HEK293 (cell line): ENCODE measurements at regions not wholly inside any gene's neighbourhood (a gene's known extent, or its start where the extent isn't known, plus 50 kb on each side); places are given as distances from the start of the nearest gene placed in this dataset.

Source experiments
- CTCF ChIA-PET: fragments of 350-600 bp; formaldehyde crosslinking; extraction: SDS; loops from one replicate; lab custom pipeline; 2021; ENCODE audit warnings: antibody characterized with exemption; lab: Yijun Ruan, JAX
- POLR2A ChIA-PET: fragments of 300-600 bp; formaldehyde crosslinking; extraction: SDS; loops from one replicate; lab custom pipeline; 2020; ENCODE audit warnings: antibody characterized with exemption, inconsistent platforms; lab: Yijun Ruan, JAX
- H3K27ac ChIP-seq: fragments of 200-500 bp; sonication (Bioruptor generic); 2 replicates; pipeline ENCODE4 v1.5.1; 2014; ENCODE audit warnings: low read depth, low read length, control low read depth, inconsistent platforms; ENCODE audit errors: extremely low read depth
- H3K36me3 ChIP-seq, 2 experiments: fragments of 200-500 bp in 1 of 2; sonication (Bioruptor generic) in 1 of 2; 1 replicate in 1 of 2; 2 replicates in 1 of 2; pipeline ENCODE4 v1.5.1; 2014 to 2017; ENCODE audit warnings: inconsistent platforms in 2 of 2, low read length in 2 of 2; ENCODE audit not compliant: control insufficient read depth in 2 of 2, insufficient read depth in 1 of 2
- H3K4me1 ChIP-seq: fragments of 200-500 bp; sonication (Bioruptor generic); 2 replicates; pipeline ENCODE4 v1.5.1; 2014; ENCODE audit warnings: mild to moderate bottlenecking, low read length, inconsistent platforms; ENCODE audit not compliant: control insufficient read depth, insufficient read depth
- H3K4me3 ChIP-seq: 2 replicates; pipeline ENCODE4 v1.5.1; 2011; ENCODE audit warnings: low read depth, mild to moderate bottlenecking, control low read depth, low read length, moderate library complexity
- H3K9me3 ChIP-seq: fragments of 200-500 bp; sonication (Bioruptor generic); 2 replicates; pipeline ENCODE4 v1.5.1; 2014; ENCODE audit warnings: low read depth, low read length, inconsistent platforms; ENCODE audit not compliant: control insufficient read depth, insufficient read depth
- EGR2 ChIP-seq: fragments of 450-650 bp; formaldehyde crosslinking; IDR thresholded peaks from 2 replicates; pipeline ENCODE4 v1.5.1; 2016; ENCODE audit warnings: low read depth, missing biosample characterization, missing genetic modification characterization
- GLIS1 ChIP-seq: fragments of 450-650 bp; formaldehyde crosslinking; IDR thresholded peaks from 2 replicates; pipeline ENCODE4 v1.5.1; 2016; ENCODE audit warnings: missing biosample characterization, missing genetic modification characterization
- KLF16 ChIP-seq: fragments of 450-650 bp; formaldehyde crosslinking; IDR thresholded peaks from 2 replicates; pipeline ENCODE4 v1.5.1; 2017; ENCODE audit warnings: missing biosample characterization, missing genetic modification characterization
- OSR2 ChIP-seq: fragments of 450-650 bp; formaldehyde crosslinking; IDR thresholded peaks from 2 replicates; pipeline ENCODE4 v1.5.1; 2016; ENCODE audit warnings: missing biosample characterization, missing genetic modification characterization
- SCRT2 ChIP-seq: fragments of 450-650 bp; formaldehyde crosslinking; IDR thresholded peaks from 2 replicates; pipeline ENCODE4 v1.5.1; 2016; ENCODE audit warnings: missing biosample characterization, missing genetic modification characterization
- SP7 ChIP-seq: fragments of 450-650 bp; formaldehyde crosslinking; IDR thresholded peaks from 2 replicates; pipeline ENCODE4 v1.5.1; 2016; ENCODE audit warnings: missing biosample characterization, missing genetic modification characterization
- YY2 ChIP-seq: fragments of 450-650 bp; formaldehyde crosslinking; IDR thresholded peaks from 2 replicates; pipeline ENCODE4 v1.5.1; 2016; ENCODE audit warnings: missing biosample characterization, missing genetic modification characterization
- ZBTB17 ChIP-seq: fragments of 450-650 bp; formaldehyde crosslinking; IDR thresholded peaks from 2 replicates; pipeline ENCODE4 v1.5.1; 2016; ENCODE audit warnings: missing biosample characterization, missing genetic modification characterization
- ZBTB21 ChIP-seq: fragments of 450-650 bp; formaldehyde crosslinking; IDR thresholded peaks from 2 replicates; pipeline ENCODE4 v1.5.1; 2017; ENCODE audit warnings: missing biosample characterization, missing genetic modification characterization
- ZEB2 ChIP-seq: fragments of 450-650 bp; formaldehyde crosslinking; IDR thresholded peaks from 2 replicates; pipeline ENCODE4 v1.5.1; 2016; ENCODE audit warnings: missing biosample characterization, missing genetic modification characterization
- ZFHX2 ChIP-seq: fragments of 450-650 bp; formaldehyde crosslinking; conservative IDR thresholded peaks from 2 replicates; pipeline ENCODE4 v1.5.1; 2016; ENCODE audit warnings: missing biosample characterization, missing genetic modification characterization
- ZIC2 ChIP-seq: fragments of 450-650 bp; formaldehyde crosslinking; IDR thresholded peaks from 2 replicates; pipeline ENCODE4 v1.5.1; 2016; ENCODE audit warnings: missing biosample characterization, missing genetic modification characterization
- ZNF169 ChIP-seq: fragments of 450-650 bp; formaldehyde crosslinking; IDR thresholded peaks from 2 replicates; pipeline ENCODE4 v1.5.1; 2016; ENCODE audit warnings: missing biosample characterization, missing genetic modification characterization
- ZNF2 ChIP-seq: fragments of 450-650 bp; formaldehyde crosslinking; IDR thresholded peaks from 2 replicates; pipeline ENCODE4 v1.5.1; 2016; ENCODE audit warnings: missing biosample characterization, missing genetic modification characterization
- ZNF214 ChIP-seq: fragments of 450-650 bp; formaldehyde crosslinking; IDR thresholded peaks from 2 replicates; pipeline ENCODE4 v1.5.1; 2017; ENCODE audit warnings: missing biosample characterization, mild to moderate bottlenecking, missing genetic modification characterization, borderline replicate concordance
- ZNF23 ChIP-seq: fragments of 450-650 bp; formaldehyde crosslinking; IDR thresholded peaks from 2 replicates; pipeline ENCODE4 v1.5.1; 2016; ENCODE audit warnings: missing biosample characterization, missing genetic modification characterization, borderline replicate concordance
- ZNF24 ChIP-seq: fragments of 450-650 bp; formaldehyde crosslinking; IDR thresholded peaks from 2 replicates; pipeline ENCODE4 v1.5.1; 2016; ENCODE audit warnings: missing biosample characterization, missing genetic modification characterization
- ZNF311 ChIP-seq: fragments of 450-650 bp; formaldehyde crosslinking; IDR thresholded peaks from 2 replicates; pipeline ENCODE4 v1.5.1; 2017; ENCODE audit warnings: missing biosample characterization, missing genetic modification characterization, borderline replicate concordance
- ZNF394 ChIP-seq: fragments of 450-650 bp; formaldehyde crosslinking; IDR thresholded peaks from 2 replicates; pipeline ENCODE4 v1.5.1; 2016; ENCODE audit warnings: missing biosample characterization, missing genetic modification characterization, mild to moderate bottlenecking, moderate library complexity, borderline replicate concordance
- ZNF423 ChIP-seq: fragments of 450-650 bp; formaldehyde crosslinking; IDR thresholded peaks from 2 replicates; pipeline ENCODE4 v1.5.1; 2016; ENCODE audit warnings: missing biosample characterization, missing genetic modification characterization
- ZNF529 ChIP-seq: fragments of 450-650 bp; formaldehyde crosslinking; IDR thresholded peaks from 2 replicates; pipeline ENCODE4 v1.5.1; 2017; ENCODE audit warnings: missing genetic modification characterization, missing biosample characterization; ENCODE audit not compliant: insufficient replicate concordance
- ZNF596 ChIP-seq: fragments of 450-650 bp; IDR thresholded peaks from 2 replicates; pipeline ENCODE4 v1.5.0; 2018; ENCODE audit warnings: missing biosample characterization, mild to moderate bottlenecking, missing genetic modification characterization, moderate library complexity
- ZNF610 ChIP-seq: fragments of 450-650 bp; formaldehyde crosslinking; IDR thresholded peaks from 2 replicates; pipeline ENCODE4 v1.5.1; 2016; ENCODE audit warnings: missing biosample characterization, missing genetic modification characterization, borderline replicate concordance
- ZNF621 ChIP-seq: fragments of 450-650 bp; formaldehyde crosslinking; IDR thresholded peaks from 2 replicates; pipeline ENCODE4 v1.5.1; 2017; ENCODE audit warnings: missing biosample characterization, missing genetic modification characterization
- ZNF629 ChIP-seq: fragments of 450-650 bp; formaldehyde crosslinking; IDR thresholded peaks from 2 replicates; pipeline ENCODE4 v1.5.1; 2017; ENCODE audit warnings: missing biosample characterization, missing genetic modification characterization
- ZNF677 ChIP-seq: fragments of 450-650 bp; IDR thresholded peaks from 2 replicates; pipeline ENCODE4 v1.5.0; 2018; ENCODE audit warnings: missing biosample characterization, mild to moderate bottlenecking, missing genetic modification characterization, moderate library complexity
- ZNF791 ChIP-seq: fragments of 450-650 bp; formaldehyde crosslinking; IDR thresholded peaks from 2 replicates; pipeline ENCODE4 v1.5.1; 2016; ENCODE audit warnings: missing biosample characterization, missing genetic modification characterization
- ZSCAN23 ChIP-seq: fragments of 450-650 bp; formaldehyde crosslinking; IDR thresholded peaks from 2 replicates; pipeline ENCODE4 v1.5.1; 2016; ENCODE audit warnings: missing biosample characterization, missing genetic modification characterization
- ZXDB ChIP-seq: fragments of 450-650 bp; formaldehyde crosslinking; IDR thresholded peaks from 2 replicates; pipeline ENCODE4 v1.5.1; 2016; ENCODE audit warnings: missing biosample characterization, missing genetic modification characterization
- TF ChIP-seq, protein P1 (sequence below): fragments of 450-650 bp; formaldehyde crosslinking; IDR thresholded peaks from 2 replicates; pipeline ENCODE4 v1.5.1; 2016; ENCODE audit warnings: missing biosample characterization, missing genetic modification characterization
- TF ChIP-seq, protein P2 (sequence below): fragments of 450-650 bp; formaldehyde crosslinking; IDR thresholded peaks from 2 replicates; pipeline ENCODE4 v1.5.1; 2016; ENCODE audit warnings: missing biosample characterization, missing genetic modification characterization, low read depth
- TF ChIP-seq, protein P3 (sequence below): fragments of 450-650 bp; formaldehyde crosslinking; IDR thresholded peaks from 2 replicates; pipeline ENCODE4 v1.5.1; 2017; ENCODE audit warnings: missing biosample characterization, missing genetic modification characterization

DNA sequence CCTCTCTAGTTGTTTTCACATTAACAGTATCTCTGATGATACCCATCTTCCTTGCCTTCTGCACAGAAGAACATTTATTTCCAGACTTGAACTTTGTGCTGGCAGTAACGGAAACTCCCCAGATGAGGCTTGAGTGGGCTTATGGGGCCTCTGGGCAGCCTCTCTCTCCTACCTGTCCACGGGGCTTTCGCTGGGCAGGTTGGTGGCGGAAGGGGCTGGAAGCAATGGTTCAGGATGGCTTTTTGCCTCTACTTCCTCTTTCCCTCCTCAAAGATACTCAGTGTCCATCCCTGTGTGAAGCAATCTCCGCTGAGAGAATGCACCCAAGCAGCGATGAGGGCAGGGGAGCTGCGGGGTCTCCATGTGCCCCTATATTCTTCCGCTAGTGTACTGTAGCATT is 348.2 kb downstream of the HLX start (continued):
- TF ChIP-seq ZEB2 (tag by site-specific recombination) (no peak), ZNF214 (no peak), ZNF423 (tag by site-specific recombination) (no peak), SCRT2 (tag by site-specific recombination) (no peak)
- TF ChIP-seq, protein P1, sequence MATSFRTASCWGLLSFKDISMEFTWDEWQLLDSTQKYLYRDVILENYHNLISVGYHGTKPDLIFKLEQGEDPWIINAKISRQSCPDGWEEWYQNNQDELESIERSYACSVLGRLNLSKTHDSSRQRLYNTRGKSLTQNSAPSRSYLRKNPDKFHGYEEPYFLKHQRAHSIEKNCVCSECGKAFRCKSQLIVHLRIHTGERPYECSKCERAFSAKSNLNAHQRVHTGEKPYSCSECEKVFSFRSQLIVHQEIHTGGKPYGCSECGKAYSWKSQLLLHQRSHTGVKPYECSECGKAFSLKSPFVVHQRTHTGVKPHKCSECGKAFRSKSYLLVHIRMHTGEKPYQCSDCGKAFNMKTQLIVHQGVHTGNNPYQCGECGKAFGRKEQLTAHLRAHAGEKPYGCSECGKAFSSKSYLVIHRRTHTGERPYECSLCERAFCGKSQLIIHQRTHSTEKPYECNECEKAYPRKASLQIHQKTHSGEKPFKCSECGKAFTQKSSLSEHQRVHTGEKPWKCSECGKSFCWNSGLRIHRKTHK (tag by site-specific recombination) = no peak

- H3K4me3 ChIP-seq = no peak overlapping the region
- peaks cover 4% of the 10 kb centered on the region for H3K4me1 ChIP-seq
- no peak overlapping the region for H3K27ac ChIP-seq
- no peaks in the 10 kb centered on the region for H3K9me3 ChIP-seq
- H3K36me3 ChIP-seq = no peaks in the 10 kb centered on the region
- POLR2A ChIA-PET = no interaction called here
- TF ChIP-seq ZNF23 = no peak
- 0 out of 2 replicates have a peak, but pooled peaks have one; percentile 13 for TF ChIP-seq ZFHX2 (tag by site-specific recombination)
- 0 out of 2 replicates have a peak, but pooled peaks have one; percentile 22 for TF ChIP-seq EGR2 (tag by site-specific recombination)
- 0 out of 2 replicates have a peak, but pooled peaks have one; percentile 6 for TF ChIP-seq ZIC2 (tag by site-specific recombination)
- CTCF ChIA-PET = interaction anchor here (1.1 kb wide), 1 partner anchor 36 kb away, joined by 3 read pairs; no protein-coding TSS in a partner anchor
Observed at GRCh38 chr1:221227872-221228337, 348.7 kb downstream of the HLX start.

DNA sequence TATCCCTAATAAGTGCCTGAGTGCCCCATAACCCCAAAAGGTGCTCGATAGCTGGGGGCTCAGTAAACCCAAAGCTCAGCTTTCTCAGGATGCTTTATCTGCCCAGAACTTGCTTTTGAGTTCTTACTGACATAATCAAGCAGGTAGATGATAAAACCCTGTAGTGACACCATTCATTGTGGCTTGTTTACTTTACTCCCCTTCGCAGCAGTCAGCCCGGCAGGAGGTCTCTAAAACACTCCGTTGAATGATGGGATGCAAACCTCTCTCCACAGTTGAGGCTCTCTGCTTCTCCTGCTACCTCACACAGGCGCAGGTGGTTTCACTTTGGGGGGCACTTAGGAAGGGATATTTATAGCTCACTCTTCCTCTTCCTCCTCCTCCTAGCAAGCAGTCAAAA is 349.4 kb downstream of the HLX start:
- Histone ChIP-seq H3K27ac (no peak overlapping the region), H3K4me3 (no peak overlapping the region), H3K36me3 (no peaks in the 10 kb centered on the region), H3K4me1 (peaks cover 4% of the 10 kb centered on the region), H3K9me3 (no peaks in the 10 kb centered on the region)
- CTCF ChIA-PET = interaction anchor here (0.6 kb wide), 1 partner anchor 494 kb away, joined by 5 read pairs; no protein-coding TSS in a partner anchor
- POLR2A ChIA-PET = no interaction called here
- no peak for TF ChIP-seq ZNF677 (tag by site-specific recombination)
- peak; percentile 66 for TF ChIP-seq OSR2 (tag by site-specific recombination)
- TF ChIP-seq ZNF621 = no peak
- TF ChIP-seq GLIS1 = peak; percentile 92
- TF ChIP-seq ZBTB21 (tag by site-specific recombination) = no peak
- TF ChIP-seq ZNF169 (tag by site-specific recombination) = no peak
- no peak for TF ChIP-seq ZNF791
- 0 out of 2 replicates have a peak, but pooled peaks have one; percentile 17 for TF ChIP-seq ZNF596 (tag by site-specific recombination)
- no peak for TF ChIP-seq SCRT2 (tag by site-specific recombination)
- TF ChIP-seq, protein P2, sequence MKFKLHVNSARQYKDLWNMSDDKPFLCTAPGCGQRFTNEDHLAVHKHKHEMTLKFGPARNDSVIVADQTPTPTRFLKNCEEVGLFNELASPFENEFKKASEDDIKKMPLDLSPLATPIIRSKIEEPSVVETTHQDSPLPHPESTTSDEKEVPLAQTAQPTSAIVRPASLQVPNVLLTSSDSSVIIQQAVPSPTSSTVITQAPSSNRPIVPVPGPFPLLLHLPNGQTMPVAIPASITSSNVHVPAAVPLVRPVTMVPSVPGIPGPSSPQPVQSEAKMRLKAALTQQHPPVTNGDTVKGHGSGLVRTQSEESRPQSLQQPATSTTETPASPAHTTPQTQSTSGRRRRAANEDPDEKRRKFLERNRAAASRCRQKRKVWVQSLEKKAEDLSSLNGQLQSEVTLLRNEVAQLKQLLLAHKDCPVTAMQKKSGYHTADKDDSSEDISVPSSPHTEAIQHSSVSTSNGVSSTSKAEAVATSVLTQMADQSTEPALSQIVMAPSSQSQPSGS (tag by site-specific recombination) = no peak
- TF ChIP-seq, protein P3, sequence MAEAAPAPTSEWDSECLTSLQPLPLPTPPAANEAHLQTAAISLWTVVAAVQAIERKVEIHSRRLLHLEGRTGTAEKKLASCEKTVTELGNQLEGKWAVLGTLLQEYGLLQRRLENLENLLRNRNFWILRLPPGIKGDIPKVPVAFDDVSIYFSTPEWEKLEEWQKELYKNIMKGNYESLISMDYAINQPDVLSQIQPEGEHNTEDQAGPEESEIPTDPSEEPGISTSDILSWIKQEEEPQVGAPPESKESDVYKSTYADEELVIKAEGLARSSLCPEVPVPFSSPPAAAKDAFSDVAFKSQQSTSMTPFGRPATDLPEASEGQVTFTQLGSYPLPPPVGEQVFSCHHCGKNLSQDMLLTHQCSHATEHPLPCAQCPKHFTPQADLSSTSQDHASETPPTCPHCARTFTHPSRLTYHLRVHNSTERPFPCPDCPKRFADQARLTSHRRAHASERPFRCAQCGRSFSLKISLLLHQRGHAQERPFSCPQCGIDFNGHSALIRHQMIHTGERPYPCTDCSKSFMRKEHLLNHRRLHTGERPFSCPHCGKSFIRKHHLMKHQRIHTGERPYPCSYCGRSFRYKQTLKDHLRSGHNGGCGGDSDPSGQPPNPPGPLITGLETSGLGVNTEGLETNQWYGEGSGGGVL (tag by site-specific recombination) = no peak
- TF ChIP-seq ZNF529 (tag by site-specific recombination) = no peak
- peak; percentile 94 for TF ChIP-seq ZIC2 (tag by site-specific recombination)
- TF ChIP-seq ZNF610 (tag by site-specific recombination) = no peak
- no peak for TF ChIP-seq SP7
- no peak for TF ChIP-seq ZNF311
- peak; percentile 34; the same call in 1 of the 2 replicates for TF ChIP-seq ZNF394 (tag by site-specific recombination)
- no peak for TF ChIP-seq ZSCAN23 (tag by site-specific recombination)
- no peak for TF ChIP-seq ZXDB
- no peak for TF ChIP-seq KLF16 (tag by site-specific recombination)
- no peak for TF ChIP-seq ZBTB17 (tag by site-specific recombination)
- no peak for TF ChIP-seq YY2 (tag by site-specific recombination)
- TF ChIP-seq ZNF629 (tag by site-specific recombination) = 0 out of 2 replicates have a peak, but pooled peaks have one; percentile 33
- TF ChIP-seq ZNF24 (tag by site-specific recombination) = no peak
- TF ChIP-seq ZNF2 = no peak
